Smooth muscle cell (in vitro differentiated cells): ENCODE measurements at regions not wholly inside any gene's neighbourhood (a gene's known extent, or its start where the extent isn't known, plus 50 kb on each side); places are given as distances from the start of the nearest gene placed in this dataset.

Experiments
- DNase-seq: peaks from one replicate; lab custom pipeline; 2025; ENCODE audit not compliant: unreplicated experiment; lab: John Stamatoyannopoulos, UW
- H2AFZ ChIP-seq: fragments of 200-600 bp; sonication (generic); 2 replicates; pipeline ENCODE4 v1.6.0; 2016; ENCODE audit warnings: antibody characterized with exemption, low read depth, mild to moderate bottlenecking
- H3F3A ChIP-seq: fragments of 200-600 bp; sonication (generic); 2 replicates; pipeline ENCODE4 v1.6.0; 2017; ENCODE audit warnings: antibody characterized with exemption, low read depth
- H3K27ac ChIP-seq: fragments of 200-600 bp; sonication (generic); 2 replicates; pipeline ENCODE4 v1.5.1; 2016; ENCODE audit warnings: low read depth, mild to moderate bottlenecking
- H3K27me3 ChIP-seq: fragments of 200-600 bp; sonication (generic); 2 replicates; pipeline ENCODE4 v1.6.1; 2016; ENCODE audit warnings: low read depth, mild to moderate bottlenecking
- H3K36me3 ChIP-seq: fragments of 200-600 bp; sonication (generic); 2 replicates; pipeline ENCODE4 v1.5.1; 2016; ENCODE audit warnings: low read depth
- H3K4me1 ChIP-seq: fragments of 200-600 bp; sonication (generic); 2 replicates; pipeline ENCODE4 v1.5.1; 2016; ENCODE audit warnings: low read depth
- H3K4me2 ChIP-seq: fragments of 200-600 bp; sonication (generic); 2 replicates; pipeline ENCODE4 v1.6.0; 2016; ENCODE audit warnings: mild to moderate bottlenecking
- H3K4me3 ChIP-seq: fragments of 200-600 bp; sonication (generic); 2 replicates; pipeline ENCODE4 v1.5.1; 2016; ENCODE audit warnings: mild to moderate bottlenecking
- H3K79me2 ChIP-seq: fragments of 200-600 bp; sonication (generic); 2 replicates; pipeline ENCODE4 v1.6.0; 2016; ENCODE audit warnings: low read depth, mild to moderate bottlenecking
- H3K9ac ChIP-seq: fragments of 200-600 bp; sonication (generic); 2 replicates; pipeline ENCODE4 v1.6.0; 2016; ENCODE audit warnings: low read depth
- H3K9me3 ChIP-seq: fragments of 200-600 bp; sonication (generic); replicated peaks from 2 replicates; pipeline ENCODE4 v1.5.1; 2016; ENCODE audit warnings: low read depth
- H4K20me1 ChIP-seq: fragments of 200-600 bp; sonication (generic); 2 replicates; pipeline ENCODE4 v1.6.0; 2016; ENCODE audit warnings: low read depth
- CTCF ChIP-seq: fragments of 200-600 bp; sonication (generic); IDR thresholded peaks from 2 replicates; pipeline ENCODE4 v1.5.1; 2017; ENCODE audit warnings: borderline replicate concordance, mild to moderate bottlenecking, antibody characterized with exemption; ENCODE audit not compliant: insufficient read depth, poor library complexity, severe bottlenecking
- WGBS: methylation state at CpG from one replicate; pipeline ENCODE4 v1.1.7; 2016; ENCODE audit warnings: low lambda C conversion rate; 5-methylcytosine and 5-hydroxymethylcytosine counted together

GRCh38 chr18:26711756-26712155 is 153.8 kb downstream of the AQP4 start:
- no peak overlapping the region for H3K9ac ChIP-seq
- no peak overlapping the region for H3K4me2 ChIP-seq
- H3K27ac ChIP-seq: no peak overlapping the region
- TF ChIP-seq CTCF: no peak
- peaks cover 37% of the 10 kb centered on the region for H3K27me3 ChIP-seq
- no peaks in the 10 kb centered on the region for H3K9me3 ChIP-seq
- H3K4me3 ChIP-seq: no peak overlapping the region
- 89% methylated on average over 3 of the region's 3 CpGs for WGBS
- no peaks in the 10 kb centered on the region for H3F3A ChIP-seq
- no peaks in the 10 kb centered on the region for H4K20me1 ChIP-seq
- H3K4me1 ChIP-seq: peaks cover 17% of the 10 kb centered on the region
- H3K79me2 ChIP-seq: no peaks in the 10 kb centered on the region
- no peak for DNase-seq
- no peaks in the 10 kb centered on the region for H3K36me3 ChIP-seq
- no peak overlapping the region for H2AFZ ChIP-seq

- H3K4me3 ChIP-seq: no peak overlapping the region
- no peak overlapping the region for H3K4me2 ChIP-seq
- no peak overlapping the region for H2AFZ ChIP-seq
- H3K36me3 ChIP-seq: no peaks in the 10 kb centered on the region
- WGBS: 28% methylated on average over 4 of the region's 4 CpGs
- no peaks in the 10 kb centered on the region for H3K79me2 ChIP-seq
- peaks cover 17% of the 10 kb centered on the region for H3K4me1 ChIP-seq
- peaks cover 29% of the 10 kb centered on the region for H3K27me3 ChIP-seq
- no peaks in the 10 kb centered on the region for H3K9me3 ChIP-seq
- no peak overlapping the region for H3K27ac ChIP-seq
- H3K9ac ChIP-seq: no peak overlapping the region
- no peaks in the 10 kb centered on the region for H3F3A ChIP-seq
- no peaks in the 10 kb centered on the region for H4K20me1 ChIP-seq
- DNase-seq: no peak
- TF ChIP-seq CTCF: no peak
These were observed 154.9 kb downstream of the AQP4 start for GRCh38 chr18:26710470-26711096.

GRCh38 chr18:26709897-26710296 is 155.6 kb downstream of the AQP4 start:
- H3K4me1 ChIP-seq: peaks cover 17% of the 10 kb centered on the region
- H3K4me3 ChIP-seq: no peak overlapping the region
- H3K36me3 ChIP-seq: no peaks in the 10 kb centered on the region
- no peak overlapping the region for H2AFZ ChIP-seq
- no peak overlapping the region for H3K27ac ChIP-seq
- 87% methylated on average over 1 of the region's 1 CpG for WGBS
- H3K79me2 ChIP-seq: no peaks in the 10 kb centered on the region
- no peaks in the 10 kb centered on the region for H3F3A ChIP-seq
- no peak overlapping the region for H3K4me2 ChIP-seq
- H4K20me1 ChIP-seq: no peaks in the 10 kb centered on the region
- no peak for DNase-seq
- H3K9ac ChIP-seq: no peak overlapping the region
- H3K9me3 ChIP-seq: no peaks in the 10 kb centered on the region
- H3K27me3 ChIP-seq: peaks cover 29% of the 10 kb centered on the region
- no peak for TF ChIP-seq CTCF
